Bronchial epithelial cell (primary cell): ENCODE measurements at regions not wholly inside any gene's neighbourhood (a gene's known extent, or its start where the extent isn't known, plus 50 kb on each side); places are given as distances from the start of the nearest gene placed in this dataset.

Experiments
- DNase-seq: peaks from one replicate; pipeline ENCODE4 v3.0.0-alpha.2; 2010; ENCODE audit warnings: low read depth
- FAIRE-seq: peaks from 2 replicates; lab custom pipeline; 2011; peaks lifted over from hg19 to GRCh38; lab: Jason Lieb, UNC
- H3K27me3 ChIP-seq: 2 replicates; pipeline ENCODE4 v1.5.1; 2011; ENCODE audit warnings: low read length; ENCODE audit not compliant: control insufficient read depth, insufficient read depth
- H3K36me3 ChIP-seq: 2 replicates; pipeline ENCODE4 v1.5.1; 2011; ENCODE audit warnings: low read length; ENCODE audit not compliant: control insufficient read depth, insufficient read depth
- H3K4me3 ChIP-seq: 2 replicates; pipeline ENCODE4 v1.5.1; 2011; ENCODE audit warnings: mild to moderate bottlenecking, low read depth, low read length, control low read depth
- TF ChIP-seq, protein P1 (sequence below): IDR thresholded peaks from 2 replicates; pipeline ENCODE4 v1.5.1; 2011; ENCODE audit warnings: mild to moderate bottlenecking, moderate library complexity, low read length, control low read depth, inconsistent platforms; ENCODE audit not compliant: insufficient read depth, severe bottlenecking

DNA sequence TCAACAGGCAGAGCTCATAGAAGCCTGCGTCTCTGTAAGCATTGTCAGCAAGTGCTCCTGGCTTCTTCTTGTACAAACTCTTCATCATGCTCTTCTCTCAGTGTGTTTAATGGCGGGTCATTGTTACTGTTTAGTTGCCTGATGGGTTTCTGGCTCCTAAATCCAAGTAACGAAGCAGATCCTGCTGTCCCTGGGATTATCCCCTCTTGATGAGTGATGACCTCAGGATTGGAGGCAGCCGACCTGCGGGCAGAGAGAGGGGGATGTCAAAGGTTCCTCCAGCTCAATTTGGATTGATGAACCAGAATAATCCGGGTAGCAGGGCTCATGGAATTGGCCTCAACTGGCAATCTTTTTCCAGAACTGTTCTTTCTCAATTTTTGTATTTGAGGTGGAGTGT, 66.1 kb upstream of the BARHL2 start:
- no peak for FAIRE-seq
- H3K36me3 ChIP-seq = no peaks in the 10 kb centered on the region
- DNase-seq = no peak
- no peak overlapping the region for H3K4me3 ChIP-seq
- TF ChIP-seq, protein P1, sequence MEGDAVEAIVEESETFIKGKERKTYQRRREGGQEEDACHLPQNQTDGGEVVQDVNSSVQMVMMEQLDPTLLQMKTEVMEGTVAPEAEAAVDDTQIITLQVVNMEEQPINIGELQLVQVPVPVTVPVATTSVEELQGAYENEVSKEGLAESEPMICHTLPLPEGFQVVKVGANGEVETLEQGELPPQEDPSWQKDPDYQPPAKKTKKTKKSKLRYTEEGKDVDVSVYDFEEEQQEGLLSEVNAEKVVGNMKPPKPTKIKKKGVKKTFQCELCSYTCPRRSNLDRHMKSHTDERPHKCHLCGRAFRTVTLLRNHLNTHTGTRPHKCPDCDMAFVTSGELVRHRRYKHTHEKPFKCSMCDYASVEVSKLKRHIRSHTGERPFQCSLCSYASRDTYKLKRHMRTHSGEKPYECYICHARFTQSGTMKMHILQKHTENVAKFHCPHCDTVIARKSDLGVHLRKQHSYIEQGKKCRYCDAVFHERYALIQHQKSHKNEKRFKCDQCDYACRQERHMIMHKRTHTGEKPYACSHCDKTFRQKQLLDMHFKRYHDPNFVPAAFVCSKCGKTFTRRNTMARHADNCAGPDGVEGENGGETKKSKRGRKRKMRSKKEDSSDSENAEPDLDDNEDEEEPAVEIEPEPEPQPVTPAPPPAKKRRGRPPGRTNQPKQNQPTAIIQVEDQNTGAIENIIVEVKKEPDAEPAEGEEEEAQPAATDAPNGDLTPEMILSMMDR = no peak
- no peaks in the 10 kb centered on the region for H3K27me3 ChIP-seq

GRCh38 chr1:90782046-90782445, 64.9 kb upstream of the BARHL2 start:
- Histone ChIP-seq H3K36me3 (no peaks in the 10 kb centered on the region), H3K27me3 (no peaks in the 10 kb centered on the region), H3K4me3 (no peak overlapping the region)
- DNase-seq (no peak), FAIRE-seq (peak; percentile 58)
- TF ChIP-seq, protein P1 = no peak

- no peaks in the 10 kb centered on the region for H3K27me3 ChIP-seq
- no peak for FAIRE-seq
- H3K4me3 ChIP-seq = no peak overlapping the region
Observed at GRCh38 chr1:90781534-90781933, 64.4 kb upstream of the BARHL2 start.

GRCh38 chr1:90780981-90781380, 63.9 kb upstream of the BARHL2 start:
- Histone ChIP-seq H3K27me3 (no peaks in the 10 kb centered on the region), H3K36me3 (no peaks in the 10 kb centered on the region), H3K4me3 (no peak overlapping the region)
- FAIRE-seq = no peak
- TF ChIP-seq, protein P1 = no peak
- DNase-seq = no peak

More at GRCh38 chr1:90781534-90781933, 64.4 kb upstream of the BARHL2 start:
- no peak for DNase-seq
- TF ChIP-seq, protein P1 = no peak
- H3K36me3 ChIP-seq = no peaks in the 10 kb centered on the region

DNA sequence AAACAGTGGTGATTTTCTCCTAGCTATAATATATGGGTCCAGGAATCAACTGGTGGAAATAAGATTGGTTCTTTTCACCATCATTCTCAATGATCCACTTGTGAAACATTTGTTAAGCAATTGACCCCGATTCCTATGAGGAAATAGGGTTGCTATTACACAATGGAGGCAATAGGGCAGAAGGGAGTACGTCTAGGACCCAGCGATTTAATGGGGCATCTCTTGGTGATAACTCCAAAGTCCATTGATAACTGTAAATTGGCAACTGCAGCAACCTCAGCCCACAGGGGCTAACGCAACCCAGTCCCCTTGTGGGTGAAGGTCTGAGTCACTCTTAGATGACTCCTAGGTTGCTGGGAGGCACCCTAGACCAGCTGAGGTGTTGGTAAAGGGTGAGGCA, 62.5 kb upstream of the BARHL2 start:
- no peak for FAIRE-seq
- no peaks in the 10 kb centered on the region for H3K36me3 ChIP-seq
- DNase-seq = no peak

GRCh38 chr1:90778486-90778885, 61.4 kb upstream of the BARHL2 start:
- Histone ChIP-seq H3K36me3 (no peaks in the 10 kb centered on the region), H3K27me3 (no peaks in the 10 kb centered on the region), H3K4me3 (no peak overlapping the region)
- DNase-seq (peak; percentile 20), FAIRE-seq (no peak)
- TF ChIP-seq, protein P1 = no peak

More for the DNA sequence above, 62.5 kb upstream of the BARHL2 start:
- Histone ChIP-seq H3K27me3 (no peaks in the 10 kb centered on the region), H3K4me3 (no peak overlapping the region)
- TF ChIP-seq, protein P1 = no peak
